ENCODE measurements at regions not wholly inside any gene's neighbourhood (a gene's known extent, or its start where the extent isn't known, plus 50 kb on each side); places are given as distances from the start of the nearest gene placed in this dataset.
A peak's percentile ranks its signal among the peaks of the same experiment; 100 is the strongest.
"Not testable (repeated sequence)": the region's sequence is repeated elsewhere in the genome, so short reads cannot be mapped to it uniquely, and the experiment has no call there.

- TF ChIP-seq, protein P1, sequence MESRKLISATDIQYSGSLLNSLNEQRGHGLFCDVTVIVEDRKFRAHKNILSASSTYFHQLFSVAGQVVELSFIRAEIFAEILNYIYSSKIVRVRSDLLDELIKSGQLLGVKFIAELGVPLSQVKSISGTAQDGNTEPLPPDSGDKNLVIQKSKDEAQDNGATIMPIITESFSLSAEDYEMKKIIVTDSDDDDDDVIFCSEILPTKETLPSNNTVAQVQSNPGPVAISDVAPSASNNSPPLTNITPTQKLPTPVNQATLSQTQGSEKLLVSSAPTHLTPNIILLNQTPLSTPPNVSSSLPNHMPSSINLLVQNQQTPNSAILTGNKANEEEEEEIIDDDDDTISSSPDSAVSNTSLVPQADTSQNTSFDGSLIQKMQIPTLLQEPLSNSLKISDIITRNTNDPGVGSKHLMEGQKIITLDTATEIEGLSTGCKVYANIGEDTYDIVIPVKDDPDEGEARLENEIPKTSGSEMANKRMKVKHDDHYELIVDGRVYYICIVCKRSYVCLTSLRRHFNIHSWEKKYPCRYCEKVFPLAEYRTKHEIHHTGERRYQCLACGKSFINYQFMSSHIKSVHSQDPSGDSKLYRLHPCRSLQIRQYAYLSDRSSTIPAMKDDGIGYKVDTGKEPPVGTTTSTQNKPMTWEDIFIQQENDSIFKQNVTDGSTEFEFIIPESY (IDR thresholded peaks at IDR 0.05), result no peak
- no peak for TF ChIP-seq GABPA (IDR thresholded peaks at IDR 0.05 in 1 of 2, conservative IDR thresholded peaks at IDR 0.05 in 1 of 2)
Observed at GRCh38 chr6:78670802-78671201, 196.5 kb upstream of the IRAK1BP1 start (continued).

- not testable (repeated sequence) for H3K9me3 ChIP-seq (ENCODE audit: control insufficient read depth in 4 of 4, low read length in 3 of 4); H3K4me1 ChIP-seq (ENCODE audit: control insufficient read depth in 4 of 4, insufficient read depth in 4 of 4, low read length in 3 of 4); DNase-seq (ENCODE audit: low spot score); H3K36me3 ChIP-seq (ENCODE audit: control insufficient read depth in 4 of 4, insufficient read depth in 3 of 4, low read depth in 1 of 4, low read length in 3 of 4); H3K9ac ChIP-seq (ENCODE audit: low read depth in 1 of 2, low read length in 2 of 2); H3K27me3 ChIP-seq (ENCODE audit: control insufficient read depth in 4 of 4, insufficient read depth in 4 of 4, low read length in 3 of 4); H3K27ac ChIP-seq (ENCODE audit: low read depth in 1 of 2, low read length in 2 of 2); H3K4me3 ChIP-seq (ENCODE audit: low read depth in 1 of 3, low read length in 3 of 3)
- WGBS, result 52% methylated on average over 15 of the region's 15 CpGs
- TF ChIP-seq RAD21 (IDR thresholded peaks at IDR 0.05) (peak; percentile 13 to 26), RXRA (IDR thresholded peaks at IDR 0.05) (peak in 1 of 2 donors; percentile 55), FOXA1 (IDR thresholded peaks at IDR 0.05) (peak; percentile 42), JUND (IDR thresholded peaks at IDR 0.05) (peak in 1 of 2 donors; percentile 47), HNF4A (conservative IDR thresholded peaks at IDR 0.05) (peak in 1 of 2 donors; percentile 59), FOXA2 (IDR thresholded peaks at IDR 0.05) (peak; percentile 59), SP1 (IDR thresholded peaks at IDR 0.05) (peak; percentile 28), MAX (IDR thresholded peaks at IDR 0.05) (peak; percentile 30), YY1 (IDR thresholded peaks at IDR 0.05) (peak; percentile 39)
Observed at GRCh38 chr6:78676069-78677007, 191.0 kb upstream of the IRAK1BP1 start.

GRCh38 chr6:78688668-78689067 lies 178.7 kb upstream of the IRAK1BP1 start:
- Histone ChIP-seq H3K27me3 (ENCODE audit: control insufficient read depth in 4 of 4, insufficient read depth in 4 of 4, low read length in 3 of 4) (no peaks in the 10 kb centered on the region), H3K27ac (ENCODE audit: low read depth in 1 of 2, low read length in 2 of 2) (no peak overlapping the region), H3K9ac (ENCODE audit: low read depth in 1 of 2, low read length in 2 of 2) (no peak overlapping the region), H3K4me3 (ENCODE audit: low read depth in 1 of 3, low read length in 3 of 3) (no peak overlapping the region), H3K9me3 (ENCODE audit: control insufficient read depth in 4 of 4, low read length in 3 of 4) (no peaks in the 10 kb centered on the region), H3K36me3 (ENCODE audit: control insufficient read depth in 4 of 4, insufficient read depth in 3 of 4, low read depth in 1 of 4, low read length in 3 of 4) (no peaks in the 10 kb centered on the region), H3K4me1 (ENCODE audit: control insufficient read depth in 4 of 4, insufficient read depth in 4 of 4, low read length in 3 of 4) (no peaks in the 10 kb centered on the region)
- TF ChIP-seq YY1 (IDR thresholded peaks at IDR 0.05) (no peak), FOXA2 (IDR thresholded peaks at IDR 0.05) (no peak), JUND (IDR thresholded peaks at IDR 0.05) (no peak), NR2F2 (IDR thresholded peaks at IDR 0.05) (no peak), RAD21 (IDR thresholded peaks at IDR 0.05) (no peak), EGR1 (IDR thresholded peaks at IDR 0.05; ENCODE audit: low read depth in 2 of 2) (no peak), RXRA (IDR thresholded peaks at IDR 0.05) (no peak), FOXA1 (IDR thresholded peaks at IDR 0.05) (no peak), CTCF (IDR thresholded peaks at IDR 0.05; ENCODE audit: low read depth, low read length, missing input control) (no peak), GABPA (IDR thresholded peaks at IDR 0.05 in 1 of 2, conservative IDR thresholded peaks at IDR 0.05 in 1 of 2) (no peak), SP1 (IDR thresholded peaks at IDR 0.05) (no peak), REST (IDR thresholded peaks at IDR 0.05) (no peak), TAF1 (conservative IDR thresholded peaks at IDR 0.05) (no peak), HNF4G (IDR thresholded peaks at IDR 0.05) (no peak)
- TF ChIP-seq, protein P2, sequence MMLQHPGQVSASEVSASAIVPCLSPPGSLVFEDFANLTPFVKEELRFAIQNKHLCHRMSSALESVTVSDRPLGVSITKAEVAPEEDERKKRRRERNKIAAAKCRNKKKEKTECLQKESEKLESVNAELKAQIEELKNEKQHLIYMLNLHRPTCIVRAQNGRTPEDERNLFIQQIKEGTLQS (IDR thresholded peaks at IDR 0.05), result no peak
- TF ChIP-seq, protein P1 (IDR thresholded peaks at IDR 0.05), result no peak
- no peak for DNase-seq (ENCODE audit: low spot score)
